ENCODE measurements at regions not wholly inside any gene's neighbourhood (a gene's known extent, or its start where the extent isn't known, plus 50 kb on each side); places are given as distances from the start of the nearest gene placed in this dataset.

GRCh38 chr5:52579391-52579790, 208.3 kb upstream of the ITGA1 start:
- H3K4me1 ChIP-seq, result no peaks in the 10 kb centered on the region
- H3K27me3 ChIP-seq, result no peaks in the 10 kb centered on the region
- WGBS, 2 donors, result 32% methylated on average over 3 of the region's 3 CpGs
- no peak for TF ChIP-seq EP300 (IDR thresholded peaks at IDR 0.05)
- no peak for TF ChIP-seq CTCF (IDR thresholded peaks at IDR 0.05)
- no peak for TF ChIP-seq POLR2A (IDR thresholded peaks at IDR 0.05)
- no peak overlapping the region for H3K4me3 ChIP-seq
- no peaks in the 10 kb centered on the region for H3K36me3 ChIP-seq
- H3K27ac ChIP-seq, result no peak overlapping the region
- DNase-seq (ENCODE audit: low spot score in 2 of 2), result no peak
- H3K9me3 ChIP-seq, result no peaks in the 10 kb centered on the region

GRCh38 chr5:52580921-52581320, 206.8 kb upstream of the ITGA1 start:
- H3K36me3 ChIP-seq, result no peaks in the 10 kb centered on the region
- no peak for TF ChIP-seq EP300 (IDR thresholded peaks at IDR 0.05)
- H3K4me3 ChIP-seq, result no peak overlapping the region
- no peak overlapping the region for H3K27ac ChIP-seq
- H3K27me3 ChIP-seq, result no peaks in the 10 kb centered on the region
- DNase-seq (ENCODE audit: low spot score in 2 of 2), result no peak
- H3K9me3 ChIP-seq, result no peaks in the 10 kb centered on the region
- 80% methylated on average over 2 of the region's 2 CpGs for WGBS, 2 donors
- no peaks in the 10 kb centered on the region for H3K4me1 ChIP-seq

- no peak for DNase-seq (ENCODE audit: low spot score in 2 of 2)
- no peaks in the 10 kb centered on the region for H3K27me3 ChIP-seq
- TF ChIP-seq POLR2A (IDR thresholded peaks at IDR 0.05) (no peak), CTCF (IDR thresholded peaks at IDR 0.05) (no peak), EP300 (IDR thresholded peaks at IDR 0.05) (no peak)
- no peaks in the 10 kb centered on the region for H3K4me1 ChIP-seq
- WGBS, 2 donors, result 71 to 81% methylated on average over 3 of the region's 3 CpGs
- H3K4me3 ChIP-seq, result no peak overlapping the region
- no peaks in the 10 kb centered on the region for H3K36me3 ChIP-seq
- no peaks in the 10 kb centered on the region for H3K9me3 ChIP-seq
- H3K27ac ChIP-seq, result no peak overlapping the region
Observed at GRCh38 chr5:52582313-52582712, 205.4 kb upstream of the ITGA1 start.

GRCh38 chr5:52587131-52587530, 200.6 kb upstream of the ITGA1 start:
- no peak for TF ChIP-seq POLR2A (IDR thresholded peaks at IDR 0.05)
- no peak for TF ChIP-seq CTCF (IDR thresholded peaks at IDR 0.05)
- no peak for TF ChIP-seq EP300 (IDR thresholded peaks at IDR 0.05)
- Histone ChIP-seq H3K27me3 (no peaks in the 10 kb centered on the region), H3K27ac (no peak overlapping the region), H3K4me1 (no peaks in the 10 kb centered on the region), H3K9me3 (no peaks in the 10 kb centered on the region), H3K36me3 (no peaks in the 10 kb centered on the region), H3K4me3 (no peak overlapping the region)
- no peak for DNase-seq (ENCODE audit: low spot score in 2 of 2)

- TF ChIP-seq EP300 (IDR thresholded peaks at IDR 0.05) (no peak), POLR2A (IDR thresholded peaks at IDR 0.05) (no peak), CTCF (IDR thresholded peaks at IDR 0.05) (no peak)
- 90 to 95% methylated on average over 2 of the region's 2 CpGs for WGBS, 2 donors
- Histone ChIP-seq H3K4me3 (no peak overlapping the region), H3K36me3 (no peaks in the 10 kb centered on the region), H3K4me1 (no peaks in the 10 kb centered on the region), H3K27me3 (no peaks in the 10 kb centered on the region), H3K9me3 (no peaks in the 10 kb centered on the region), H3K27ac (no peak overlapping the region)
- no peak for DNase-seq (ENCODE audit: low spot score in 2 of 2)
Observed at GRCh38 chr5:52597625-52598024, 190.1 kb upstream of the ITGA1 start.

GRCh38 chr5:52598968-52599367, 188.7 kb upstream of the ITGA1 start:
- no peaks in the 10 kb centered on the region for H3K9me3 ChIP-seq
- H3K27me3 ChIP-seq, result no peaks in the 10 kb centered on the region
- no peaks in the 10 kb centered on the region for H3K4me1 ChIP-seq
- no peak overlapping the region for H3K4me3 ChIP-seq
- no peaks in the 10 kb centered on the region for H3K36me3 ChIP-seq
- TF ChIP-seq POLR2A (IDR thresholded peaks at IDR 0.05), result no peak
- no peak for TF ChIP-seq EP300 (IDR thresholded peaks at IDR 0.05)
- TF ChIP-seq CTCF (IDR thresholded peaks at IDR 0.05), result no peak
- no peak overlapping the region for H3K27ac ChIP-seq
- WGBS, 2 donors, result 44 to 47% methylated on average over 5 of the region's 5 CpGs
- DNase-seq (ENCODE audit: low spot score in 2 of 2), result no peak
